GM18511 (cell line): ENCODE measurements at regions not wholly inside any gene's neighbourhood (a gene's known extent, or its start where the extent isn't known, plus 50 kb on each side); places are given as distances from the start of the nearest gene placed in this dataset.
"Not testable (repeated sequence)": the region's sequence is repeated elsewhere in the genome, so short reads cannot be mapped to it uniquely, and the experiment has no call there.

Experiments
- ATAC-seq: cut with Tn5 transposase; IDR thresholded peaks from one replicate; pipeline ENCODE4 v1.9.1; 2021; ENCODE audit warnings: mild to moderate bottlenecking, moderate library complexity; ENCODE audit not compliant: unreplicated experiment

- no peak for ATAC-seq
Measured at GRCh38 chr12:83642205-83642604, 955.5 kb downstream of the TMTC2 start.

- ATAC-seq: no peak
Measured at GRCh38 chr12:83641789-83642188, 955.1 kb downstream of the TMTC2 start.

GRCh38 chr12:83634726-83635267 lies 948.1 kb downstream of the TMTC2 start:
- no peak for ATAC-seq

- no peak for ATAC-seq
Measured at GRCh38 chr12:83630526-83630925, 943.8 kb downstream of the TMTC2 start.

GRCh38 chr12:83629931-83630330 lies 943.2 kb downstream of the TMTC2 start:
- no peak for ATAC-seq

- ATAC-seq: no peak
Measured at GRCh38 chr12:83622205-83622604, 935.5 kb downstream of the TMTC2 start.

- ATAC-seq: no peak
Measured at GRCh38 chr12:83619973-83620372, 933.3 kb downstream of the TMTC2 start.

GRCh38 chr12:83615152-83615551 lies 928.4 kb downstream of the TMTC2 start:
- no peak for ATAC-seq

GRCh38 chr12:83613586-83614110 lies 926.9 kb downstream of the TMTC2 start:
- no peak for ATAC-seq

GRCh38 chr12:83603106-83603505 lies 916.4 kb downstream of the TMTC2 start:
- ATAC-seq: no peak

- ATAC-seq: no peak
Measured at GRCh38 chr12:83575326-83575725, 888.6 kb downstream of the TMTC2 start.

- no peak for ATAC-seq
Measured at GRCh38 chr12:83574142-83574541, 887.4 kb downstream of the TMTC2 start.

- no peak for ATAC-seq
Measured at GRCh38 chr12:83573671-83574070, 887.0 kb downstream of the TMTC2 start.

GRCh38 chr12:83559650-83560049 lies 872.9 kb downstream of the TMTC2 start:
- ATAC-seq: no peak

- ATAC-seq: not testable (repeated sequence)
Measured at GRCh38 chr12:83556040-83556439, 869.3 kb downstream of the TMTC2 start.

GRCh38 chr12:83541446-83541845 lies 854.7 kb downstream of the TMTC2 start:
- no peak for ATAC-seq

GRCh38 chr12:83538361-83538965 lies 851.8 kb downstream of the TMTC2 start:
- no peak for ATAC-seq

GRCh38 chr12:83537428-83538053 lies 850.8 kb downstream of the TMTC2 start:
- ATAC-seq: no peak

- no peak for ATAC-seq
Measured at GRCh38 chr12:83536496-83536895, 849.8 kb downstream of the TMTC2 start.

- no peak for ATAC-seq
Measured at GRCh38 chr12:83528571-83528970, 841.9 kb downstream of the TMTC2 start.

- ATAC-seq: no peak
Measured at GRCh38 chr12:83527810-83528209, 841.1 kb downstream of the TMTC2 start.

GRCh38 chr12:83515306-83516026 lies 828.8 kb downstream of the TMTC2 start:
- ATAC-seq: no peak
